IPS DF 6.9 (cell line): ENCODE measurements at regions not wholly inside any gene's neighbourhood (a gene's known extent, or its start where the extent isn't known, plus 50 kb on each side); places are given as distances from the start of the nearest gene placed in this dataset.
"Not testable (repeated sequence)": the region's sequence is repeated elsewhere in the genome, so short reads cannot be mapped to it uniquely, and the experiment has no call there.

ENCODE experiments used
- DNase-seq: peaks from one replicate; pipeline ENCODE4 v3.0.0-alpha.2; 2013; ENCODE audit warnings: low read depth, low spot score
- H3K27ac ChIP-seq: one replicate; pipeline ENCODE4 v1.5.1; 2013; ENCODE audit warnings: low read length, control low read depth
- H3K27me3 ChIP-seq: 2 replicates; pipeline ENCODE4 v1.6.1; 2013; ENCODE audit warnings: mild to moderate bottlenecking, low read length; ENCODE audit not compliant: control insufficient read depth, insufficient read depth
- H3K36me3 ChIP-seq: 2 replicates; pipeline ENCODE4 v1.6.1; 2013; ENCODE audit warnings: low read length; ENCODE audit not compliant: control insufficient read depth, insufficient read depth
- H3K4me1 ChIP-seq: 2 replicates; pipeline ENCODE4 v1.6.1; 2013; ENCODE audit warnings: low read length; ENCODE audit not compliant: control insufficient read depth, insufficient read depth
- H3K4me3 ChIP-seq: 2 replicates; pipeline ENCODE4 v1.5.1; 2013; ENCODE audit warnings: mild to moderate bottlenecking, low read length
- H3K9me3 ChIP-seq: 2 replicates; pipeline ENCODE4 v1.6.1; 2013; ENCODE audit warnings: low read length, inconsistent platforms; ENCODE audit not compliant: control insufficient read depth, insufficient read depth
- whole genome bisulfite sequencing: extraction: QIAGEN DNeasy Blood & Tissue Kit; methylation state at CpG from one replicate; pipeline ENCODE4 v1.1.7; 2013; ENCODE audit warnings: mixed read lengths, missing lambda C conversion rate; ENCODE audit not compliant: insufficient read length, insufficient coverage; 5-methylcytosine and 5-hydroxymethylcytosine counted together

- DNase-seq: no peak
- WGBS: no CpG with 5 or more reads among the region's 4 CpGs
- Histone ChIP-seq H3K36me3 (no peaks in the 10 kb centered on the region), H3K27me3 (no peaks in the 10 kb centered on the region), H3K9me3 (no peaks in the 10 kb centered on the region; the same call in 1 of the 2 replicates), H3K4me3 (no peak overlapping the region), H3K4me1 (no peaks in the 10 kb centered on the region; the same call in 1 of the 2 replicates), H3K27ac (no peak overlapping the region)
Observed at GRCh38 chr10:117444497-117445040, 69.3 kb upstream of the PDZD8 start.

GRCh38 chr10:117443686-117444041, 68.4 kb upstream of the PDZD8 start:
- Histone ChIP-seq H3K9me3 (no peaks in the 10 kb centered on the region; the same call in 1 of the 2 replicates), H3K27me3 (no peaks in the 10 kb centered on the region), H3K36me3 (no peaks in the 10 kb centered on the region), H3K27ac (no peak overlapping the region), H3K4me3 (no peak overlapping the region), H3K4me1 (no peaks in the 10 kb centered on the region; the same call in 1 of the 2 replicates)
- DNase-seq: no peak
- WGBS: no CpG with 5 or more reads among the region's 6 CpGs

- Histone ChIP-seq H3K36me3 (no peaks in the 10 kb centered on the region), H3K4me1 (no peaks in the 10 kb centered on the region), H3K27ac (no peak overlapping the region), H3K9me3 (no peaks in the 10 kb centered on the region; the same call in 1 of the 2 replicates), H3K4me3 (no peak overlapping the region), H3K27me3 (no peaks in the 10 kb centered on the region)
- DNase-seq: peak; percentile 61
- no CpG with 5 or more reads among the region's 15 CpGs for WGBS
Observed at GRCh38 chr10:117442944-117443685, 67.9 kb upstream of the PDZD8 start.

- no peak for DNase-seq
- Histone ChIP-seq H3K4me3 (no peak overlapping the region), H3K9me3 (no peaks in the 10 kb centered on the region; the same call in 1 of the 2 replicates), H3K4me1 (no peaks in the 10 kb centered on the region), H3K36me3 (no peaks in the 10 kb centered on the region), H3K27me3 (no peaks in the 10 kb centered on the region), H3K27ac (no peak overlapping the region)
- no CpG with 5 or more reads among the region's 6 CpGs for WGBS
Observed at GRCh38 chr10:117442521-117442920, 67.3 kb upstream of the PDZD8 start.

GRCh38 chr10:117441812-117442443, 66.7 kb upstream of the PDZD8 start:
- Histone ChIP-seq H3K27ac (no peak overlapping the region), H3K36me3 (no peaks in the 10 kb centered on the region), H3K4me3 (no peak overlapping the region), H3K27me3 (no peaks in the 10 kb centered on the region), H3K4me1 (no peaks in the 10 kb centered on the region), H3K9me3 (no peaks in the 10 kb centered on the region; the same call in 1 of the 2 replicates)
- no peak for DNase-seq
- no CpG with 5 or more reads among the region's 6 CpGs for WGBS

- Histone ChIP-seq H3K9me3 (no peaks in the 10 kb centered on the region; the same call in 1 of the 2 replicates), H3K4me1 (no peaks in the 10 kb centered on the region), H3K4me3 (no peak overlapping the region), H3K27me3 (no peaks in the 10 kb centered on the region), H3K27ac (no peak overlapping the region), H3K36me3 (no peaks in the 10 kb centered on the region)
- WGBS: no CpG with 5 or more reads among the region's 6 CpGs
- DNase-seq: no peak
Observed at GRCh38 chr10:117441361-117441760, 66.1 kb upstream of the PDZD8 start.

- no peaks in the 10 kb centered on the region for H3K27me3 ChIP-seq
- H3K36me3 ChIP-seq: no peaks in the 10 kb centered on the region
- no CpG with 5 or more reads among the region's 4 CpGs for WGBS
- no peak overlapping the region for H3K4me3 ChIP-seq
- H3K27ac ChIP-seq: no peak overlapping the region
- H3K9me3 ChIP-seq: no peaks in the 10 kb centered on the region
- no peak for DNase-seq
- H3K4me1 ChIP-seq: no peaks in the 10 kb centered on the region
Observed at GRCh38 chr10:117439243-117439912, 64.1 kb upstream of the PDZD8 start.

GRCh38 chr10:117432866-117433265, 57.6 kb upstream of the PDZD8 start:
- Histone ChIP-seq H3K27ac (no peak overlapping the region), H3K4me3 (no peak overlapping the region), H3K4me1 (no peaks in the 10 kb centered on the region), H3K9me3 (no peaks in the 10 kb centered on the region), H3K27me3 (no peaks in the 10 kb centered on the region), H3K36me3 (no peaks in the 10 kb centered on the region)
- DNase-seq: no peak
- no CpG with 5 or more reads among the region's 4 CpGs for WGBS

- no CpG with 5 or more reads among the region's 4 CpGs for WGBS
- no peak for DNase-seq
Observed at GRCh38 chr10:117431160-117431559, 55.9 kb upstream of the PDZD8 start.

GRCh38 chr10:117430535-117430934, 55.3 kb upstream of the PDZD8 start:
- not testable (repeated sequence) for H3K27me3 ChIP-seq, H3K9me3 ChIP-seq, H3K4me3 ChIP-seq, H3K27ac ChIP-seq, H3K36me3 ChIP-seq, DNase-seq, H3K4me1 ChIP-seq
- no CpG with 5 or more reads among the region's 2 CpGs for WGBS

More at GRCh38 chr10:117431160-117431559, 55.9 kb upstream of the PDZD8 start:
- H3K4me3 ChIP-seq: no peak overlapping the region; the same call in 1 of the 2 replicates
- no peaks in the 10 kb centered on the region for H3K36me3 ChIP-seq
- H3K27ac ChIP-seq: no peak overlapping the region
- H3K4me1 ChIP-seq: peaks cover 2% of the 10 kb centered on the region; the same call in 1 of the 2 replicates
- H3K27me3 ChIP-seq: no peaks in the 10 kb centered on the region
- no peaks in the 10 kb centered on the region for H3K9me3 ChIP-seq
